GM12864 (cell line): ENCODE measurements at regions not wholly inside any gene's neighbourhood (a gene's known extent, or its start where the extent isn't known, plus 50 kb on each side); places are given as distances from the start of the nearest gene placed in this dataset.

Experiments used
- DNase-seq: peaks from one replicate; pipeline ENCODE4 v3.0.0-alpha.2; 2011; ENCODE audit warnings: low read depth
- H3K4me3 ChIP-seq: 2 replicates; pipeline ENCODE4 v1.5.1; 2011; ENCODE audit warnings: mild to moderate bottlenecking, low read depth, low read length, control low read depth
- TF ChIP-seq, protein P1 (sequence below): IDR thresholded peaks from 2 replicates; pipeline ENCODE4 v1.5.1; 2011; ENCODE audit warnings: low read depth, mild to moderate bottlenecking, moderate library complexity, low read length, control low read depth, inconsistent platforms; ENCODE audit errors: missing control alignments

DNA sequence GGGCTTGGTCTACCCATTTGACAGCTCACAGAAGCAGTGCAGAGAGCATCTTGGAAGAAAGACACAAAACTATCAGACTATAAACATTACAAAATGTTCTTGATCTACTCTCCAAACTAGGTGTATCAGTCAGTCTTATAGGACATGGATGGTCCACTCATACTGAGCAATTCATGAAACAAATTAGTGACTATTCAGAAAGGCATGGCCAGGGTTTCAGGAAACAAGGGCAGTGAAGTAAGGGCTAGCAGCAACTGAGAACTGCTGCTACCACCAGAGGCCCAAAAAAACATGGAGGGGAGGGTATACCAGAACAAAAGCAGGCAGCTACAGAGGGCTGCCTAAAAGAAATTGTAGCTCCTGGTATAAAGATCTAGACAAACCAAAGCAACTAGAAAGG, 287.0 kb downstream of the PIK3R1 start:
- TF ChIP-seq, protein P1, sequence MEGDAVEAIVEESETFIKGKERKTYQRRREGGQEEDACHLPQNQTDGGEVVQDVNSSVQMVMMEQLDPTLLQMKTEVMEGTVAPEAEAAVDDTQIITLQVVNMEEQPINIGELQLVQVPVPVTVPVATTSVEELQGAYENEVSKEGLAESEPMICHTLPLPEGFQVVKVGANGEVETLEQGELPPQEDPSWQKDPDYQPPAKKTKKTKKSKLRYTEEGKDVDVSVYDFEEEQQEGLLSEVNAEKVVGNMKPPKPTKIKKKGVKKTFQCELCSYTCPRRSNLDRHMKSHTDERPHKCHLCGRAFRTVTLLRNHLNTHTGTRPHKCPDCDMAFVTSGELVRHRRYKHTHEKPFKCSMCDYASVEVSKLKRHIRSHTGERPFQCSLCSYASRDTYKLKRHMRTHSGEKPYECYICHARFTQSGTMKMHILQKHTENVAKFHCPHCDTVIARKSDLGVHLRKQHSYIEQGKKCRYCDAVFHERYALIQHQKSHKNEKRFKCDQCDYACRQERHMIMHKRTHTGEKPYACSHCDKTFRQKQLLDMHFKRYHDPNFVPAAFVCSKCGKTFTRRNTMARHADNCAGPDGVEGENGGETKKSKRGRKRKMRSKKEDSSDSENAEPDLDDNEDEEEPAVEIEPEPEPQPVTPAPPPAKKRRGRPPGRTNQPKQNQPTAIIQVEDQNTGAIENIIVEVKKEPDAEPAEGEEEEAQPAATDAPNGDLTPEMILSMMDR = no peak
- DNase-seq = no peak
- no peak overlapping the region for H3K4me3 ChIP-seq

DNA sequence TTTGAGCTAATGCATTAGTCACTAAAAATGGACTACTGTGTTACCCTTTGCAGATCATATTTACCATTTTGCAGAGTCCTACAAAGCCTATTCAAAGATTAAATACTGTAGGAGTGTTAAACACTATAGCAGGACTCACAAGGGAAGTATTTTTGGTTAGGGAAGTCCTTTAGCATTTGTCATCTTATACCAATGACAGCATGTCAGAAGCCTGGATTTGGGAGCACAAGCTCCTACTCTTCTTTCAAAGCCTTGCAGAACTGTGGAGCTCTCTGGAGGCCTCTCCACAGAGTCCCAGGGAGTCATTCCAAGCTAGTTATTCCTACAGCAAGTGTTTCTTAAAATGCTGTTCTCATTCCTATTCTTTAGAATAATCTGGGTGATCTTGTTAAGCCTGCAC, 288.8 kb downstream of the PIK3R1 start:
- TF ChIP-seq, protein P1 = no peak
- DNase-seq = no peak
- H3K4me3 ChIP-seq = no peak overlapping the region

DNA sequence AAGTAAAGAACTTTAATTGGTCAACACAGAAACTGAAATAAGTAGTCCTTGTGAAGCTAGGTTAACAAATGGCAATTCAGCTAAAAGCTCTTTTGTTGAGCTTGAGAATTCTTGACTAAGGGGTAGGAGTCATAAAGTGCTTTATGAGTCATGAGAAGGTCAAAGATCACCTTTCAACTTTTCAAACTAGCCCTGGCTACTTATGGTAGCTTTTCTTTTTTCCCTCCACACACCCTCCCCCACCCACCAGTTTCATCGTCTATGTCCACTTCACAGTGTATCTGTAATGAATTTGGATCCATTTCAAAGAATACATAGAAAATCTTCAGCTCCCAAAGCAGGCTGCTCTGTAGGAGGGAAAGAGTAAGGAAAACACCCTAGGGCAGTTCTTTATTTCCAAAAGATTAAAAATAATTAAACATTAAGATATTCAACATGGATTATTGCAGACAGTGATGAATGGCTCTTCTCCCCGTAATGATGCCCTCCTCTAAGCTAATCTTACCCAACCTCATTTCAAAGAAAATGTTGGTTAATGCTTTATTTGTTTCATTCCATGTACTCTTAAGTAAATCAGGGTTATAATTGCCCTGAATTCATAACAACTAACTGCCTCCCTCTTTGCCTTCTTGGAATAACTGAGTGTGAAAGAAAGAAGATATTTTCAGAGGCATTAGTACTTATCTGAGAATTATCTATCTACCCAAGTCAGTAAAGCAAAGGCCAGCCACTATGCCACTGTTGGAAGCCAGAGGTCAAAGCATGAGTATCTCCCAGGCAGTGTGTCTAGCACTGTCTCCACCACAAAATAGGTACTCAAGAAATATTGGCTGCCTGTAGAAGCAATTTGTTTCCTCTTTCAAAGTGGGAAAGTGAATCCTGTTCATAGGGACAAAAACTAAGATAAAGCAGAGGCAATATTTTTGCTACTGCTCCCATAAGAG, 290.6 kb downstream of the PIK3R1 start:
- no peak overlapping the region for H3K4me3 ChIP-seq
- TF ChIP-seq, protein P1 = no peak
- no peak for DNase-seq

DNA sequence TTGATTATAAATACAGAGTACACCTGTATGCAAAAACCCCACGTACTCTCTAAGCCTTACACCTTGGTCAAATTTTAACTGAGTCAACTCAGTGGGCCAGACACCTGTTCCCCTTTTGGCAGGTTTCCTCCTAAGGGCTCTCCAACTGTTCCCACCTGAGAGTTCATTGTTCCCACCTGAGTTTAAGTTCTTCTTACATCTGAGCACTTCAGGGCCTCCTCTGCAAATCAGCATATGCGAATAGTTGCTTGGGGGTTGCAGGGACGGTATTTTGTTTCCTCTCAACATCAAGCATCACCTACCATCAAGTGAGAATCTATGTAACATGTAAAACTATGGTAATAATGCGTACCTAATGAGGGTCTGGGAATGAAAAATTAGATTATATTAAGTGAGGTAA, 300.0 kb downstream of the PIK3R1 start:
- no peak for DNase-seq
- TF ChIP-seq, protein P1 = no peak
- H3K4me3 ChIP-seq = no peak overlapping the region

DNA sequence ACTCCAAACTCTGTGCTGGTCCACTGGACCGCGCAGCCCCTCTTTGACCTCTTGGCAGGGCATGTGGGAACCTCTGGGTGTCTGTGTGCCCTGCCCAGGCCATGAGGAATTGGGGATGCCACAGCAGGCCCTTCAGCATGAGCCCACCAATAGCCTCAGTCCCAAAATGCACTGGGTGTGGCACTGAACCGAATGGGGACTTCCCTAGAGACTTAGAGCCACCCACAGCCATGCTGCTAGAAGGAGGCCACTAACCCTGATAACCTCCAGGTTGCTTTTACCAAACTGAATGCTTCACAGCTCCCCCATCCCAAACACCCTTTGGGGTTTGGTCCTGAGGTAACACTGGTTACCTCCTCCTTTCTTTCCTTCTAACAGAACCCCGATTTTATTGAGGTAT, 302.7 kb downstream of the PIK3R1 start:
- TF ChIP-seq, protein P1 = no peak
- H3K4me3 ChIP-seq = no peak overlapping the region
- no peak for DNase-seq

DNA sequence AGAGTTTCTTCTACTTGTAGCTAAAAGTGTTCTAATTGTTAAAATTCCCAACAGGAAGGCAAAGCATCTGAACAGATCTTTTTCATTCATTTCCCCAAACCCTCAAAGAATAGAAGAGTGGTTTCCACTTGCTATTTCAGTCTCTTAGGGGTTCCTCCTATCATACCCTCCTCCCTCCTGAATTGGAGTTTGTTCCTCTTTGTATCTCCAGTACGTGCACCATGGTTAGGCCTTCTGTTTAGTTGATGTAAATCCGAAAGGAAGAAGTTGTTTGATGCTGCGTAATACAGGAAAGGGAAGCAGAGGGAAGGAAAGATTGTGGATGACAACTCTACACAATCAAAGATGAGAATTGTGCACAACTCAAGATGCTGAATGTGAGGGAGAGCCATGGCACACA, 303.6 kb downstream of the PIK3R1 start:
- no peak for DNase-seq
- H3K4me3 ChIP-seq = no peak overlapping the region

More for the DNA sequence above, 303.6 kb downstream of the PIK3R1 start:
- TF ChIP-seq, protein P1 = no peak
